Gastrocnemius medialis (tissue), 4 donors: ENCODE measurements at regions not wholly inside any gene's neighbourhood (a gene's known extent, or its start where the extent isn't known, plus 50 kb on each side); places are given as distances from the start of the nearest gene placed in this dataset.
A peak's percentile ranks its signal among the peaks of the same experiment; 100 is the strongest.

Source experiments
- ATAC-seq, 2 donors: fragments of 150-250 bp; one replicate each; pipeline ENCODE4 v1.9.1; 2016
- DNase-seq, 2 donors: peaks; one replicate each; pipeline ENCODE4 v3.0.0-alpha.2; 2019
- H3K27ac ChIP-seq, 4 donors: fragments of 200-600 bp; sonication (generic); 1 replicate in 1 of 4; 2 replicates in 3 of 4; pipeline ENCODE4 v1.5.1; 2016 to 2018; ENCODE audit warnings: mild to moderate bottlenecking in 2 of 4, moderate library complexity in 1 of 4
- H3K27me3 ChIP-seq, 3 donors: fragments of 200-600 bp; sonication (generic) in 2 of 3; 1 replicate in 1 of 3; 2 replicates in 2 of 3; pipeline versions ENCODE4 v1.5.1 to v1.6.0; 2016 to 2019; ENCODE audit warnings: mild to moderate bottlenecking in 1 of 3, moderate library complexity in 1 of 3
- H3K36me3 ChIP-seq, 2 donors: fragments of 200-600 bp; sonication (generic) in 1 of 2; one replicate each; pipeline ENCODE4 v1.5.1; 2017 to 2018
- H3K4me1 ChIP-seq, 2 donors: fragments of 200-600 bp; sonication (generic) in 1 of 2; one replicate each; pipeline ENCODE4 v1.5.1; 2016 to 2017; ENCODE audit warnings: mild to moderate bottlenecking in 2 of 2
- H3K4me3 ChIP-seq, 4 donors: fragments of 200-600 bp; sonication (generic) in 3 of 4; 1 replicate in 1 of 4; 2 replicates in 3 of 4; pipeline ENCODE4 v1.5.1; 2016 to 2019; ENCODE audit warnings: mild to moderate bottlenecking in 2 of 4
- H3K9me3 ChIP-seq, 3 donors: fragments of 200-600 bp; sonication (generic) in 2 of 3; 1 replicate in 1 of 3; 2 replicates in 2 of 3; pipeline ENCODE4 v1.5.1; 2016 to 2019
- POLR2A ChIP-seq, 2 donors: fragments of 450-650 bp; IDR thresholded peaks; one replicate each; pipeline ENCODE4 v1.6.1; 2017; ENCODE audit warnings: antibody characterized with exemption in 2 of 2, mild to moderate bottlenecking in 2 of 2, moderate library complexity in 2 of 2
- in situ Hi-C, 4 donors: fragments of 200-750 bp; cut with MboI; loops; one replicate each; pipeline versions ENCODE4 v1.15.0 to v1.8.0; 2017; ENCODE audit warnings: low sequenced_read_pairs in 4 of 4
- intact Hi-C: fragments of 100-400 bp; cut with DNase I; formaldehyde crosslinking; loops from one replicate; pipeline ENCODE4 v1.15.1; 2023; ENCODE audit warnings: low total_unique reads
- TF ChIP-seq, protein P1 (sequence below), 5 experiments: fragments of 450-650 bp in 3 of 5; fragments of 200-600 bp in 2 of 5; sonication (generic) in 2 of 5; IDR thresholded peaks in 4 of 5; conservative IDR thresholded peaks in 1 of 5; 1 replicate in 4 of 5; 2 replicates in 1 of 5; pipeline ENCODE4 v1.5.1; 2016 to 2019; ENCODE audit warnings: antibody characterized with exemption in 5 of 5, mild to moderate bottlenecking in 3 of 5, moderate library complexity in 3 of 5

DNA sequence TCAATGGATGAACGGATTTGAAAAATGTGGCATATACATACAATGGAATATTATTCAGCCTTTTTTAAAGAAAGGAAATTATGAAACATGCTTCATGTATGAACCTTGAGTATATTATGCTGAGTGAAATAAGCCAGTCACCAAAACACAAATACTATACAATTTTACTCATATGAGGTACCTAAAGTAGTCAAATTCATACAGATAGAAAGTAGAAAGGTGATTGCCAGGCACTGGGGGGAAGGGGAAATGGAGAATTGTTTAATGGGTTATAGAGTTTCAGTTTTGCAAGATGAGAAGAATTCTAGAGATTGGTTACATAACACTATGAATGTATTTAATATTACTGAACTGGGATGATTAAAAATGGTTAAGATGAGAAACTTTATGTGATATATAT, 171.4 kb downstream of the TMTC3 start:
- Histone ChIP-seq H3K27me3 (no peaks in the 10 kb centered on the region), H3K27ac (no peak overlapping the region), H3K36me3 (no peaks in the 10 kb centered on the region), H3K4me3 (no peak overlapping the region), H3K4me1 (no peaks in the 10 kb centered on the region), H3K9me3 (no peaks in the 10 kb centered on the region)
- ATAC-seq (no peak), DNase-seq (no peak)
- intact Hi-C loops (no loop called here), in situ Hi-C loops (no loop called here)
- TF ChIP-seq, protein P1, sequence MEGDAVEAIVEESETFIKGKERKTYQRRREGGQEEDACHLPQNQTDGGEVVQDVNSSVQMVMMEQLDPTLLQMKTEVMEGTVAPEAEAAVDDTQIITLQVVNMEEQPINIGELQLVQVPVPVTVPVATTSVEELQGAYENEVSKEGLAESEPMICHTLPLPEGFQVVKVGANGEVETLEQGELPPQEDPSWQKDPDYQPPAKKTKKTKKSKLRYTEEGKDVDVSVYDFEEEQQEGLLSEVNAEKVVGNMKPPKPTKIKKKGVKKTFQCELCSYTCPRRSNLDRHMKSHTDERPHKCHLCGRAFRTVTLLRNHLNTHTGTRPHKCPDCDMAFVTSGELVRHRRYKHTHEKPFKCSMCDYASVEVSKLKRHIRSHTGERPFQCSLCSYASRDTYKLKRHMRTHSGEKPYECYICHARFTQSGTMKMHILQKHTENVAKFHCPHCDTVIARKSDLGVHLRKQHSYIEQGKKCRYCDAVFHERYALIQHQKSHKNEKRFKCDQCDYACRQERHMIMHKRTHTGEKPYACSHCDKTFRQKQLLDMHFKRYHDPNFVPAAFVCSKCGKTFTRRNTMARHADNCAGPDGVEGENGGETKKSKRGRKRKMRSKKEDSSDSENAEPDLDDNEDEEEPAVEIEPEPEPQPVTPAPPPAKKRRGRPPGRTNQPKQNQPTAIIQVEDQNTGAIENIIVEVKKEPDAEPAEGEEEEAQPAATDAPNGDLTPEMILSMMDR (IDR thresholded peaks at IDR 0.05 in 4 of 5, conservative IDR thresholded peaks at IDR 0.05 in 1 of 5): no peak
- no peak for TF ChIP-seq POLR2A (IDR thresholded peaks at IDR 0.05)

DNA sequence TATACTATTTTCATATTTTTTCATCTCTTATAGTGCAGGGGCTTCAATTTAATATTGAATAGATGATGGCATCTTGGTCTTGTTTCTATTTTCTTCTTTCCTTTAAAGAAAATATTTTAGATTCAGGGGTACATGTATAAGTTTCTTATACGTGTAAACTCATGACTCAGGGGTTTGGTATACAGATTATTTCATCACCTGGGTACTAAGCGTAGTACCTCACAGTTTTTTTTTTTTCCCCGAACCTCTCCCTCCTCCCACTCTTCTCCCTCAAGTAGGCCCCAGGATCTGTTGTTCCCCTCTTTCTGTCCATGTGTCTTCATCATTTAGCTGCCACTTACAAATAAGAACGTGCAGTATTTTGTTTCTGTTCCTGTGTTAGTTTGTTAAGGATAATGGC, 172.6 kb downstream of the TMTC3 start:
- ATAC-seq: no peak
- DNase-seq: no peak
- TF ChIP-seq, protein P1 (IDR thresholded peaks at IDR 0.05 in 4 of 5, conservative IDR thresholded peaks at IDR 0.05 in 1 of 5): no peak
- no peaks in the 10 kb centered on the region for H3K4me1 ChIP-seq
- in situ Hi-C loops: no loop called here
- H3K27ac ChIP-seq: no peak overlapping the region
- H3K36me3 ChIP-seq: no peaks in the 10 kb centered on the region
- no peaks in the 10 kb centered on the region for H3K27me3 ChIP-seq
- H3K9me3 ChIP-seq: no peaks in the 10 kb centered on the region
- intact Hi-C loops: no loop called here
- H3K4me3 ChIP-seq: no peak overlapping the region

DNA sequence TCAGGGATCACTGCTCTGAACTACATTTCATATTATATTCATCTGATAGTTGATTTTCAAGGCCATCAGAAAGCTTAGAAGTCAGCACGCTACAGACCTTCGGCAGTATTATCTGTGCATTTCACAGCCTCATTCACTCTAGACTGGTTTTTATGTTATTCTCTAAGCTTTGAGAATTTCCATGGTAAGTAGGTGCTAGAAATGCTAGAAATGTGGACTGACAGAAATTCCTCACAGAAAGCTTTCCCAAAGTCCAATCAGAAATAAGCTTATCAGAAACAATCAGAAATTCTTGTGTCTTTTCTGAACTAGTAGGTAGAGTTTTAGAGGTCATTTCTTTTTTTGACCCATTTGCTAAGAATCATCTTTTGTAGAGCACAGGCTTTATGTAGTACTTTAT, 176.6 kb downstream of the TMTC3 start:
- H3K9me3 ChIP-seq: no peaks in the 10 kb centered on the region
- H3K4me1 ChIP-seq: no peaks in the 10 kb centered on the region
- no peak overlapping the region for H3K4me3 ChIP-seq
- DNase-seq (no peak), ATAC-seq (no peak)
- H3K27me3 ChIP-seq: no peaks in the 10 kb centered on the region
- TF ChIP-seq, protein P1 (IDR thresholded peaks at IDR 0.05 in 4 of 5, conservative IDR thresholded peaks at IDR 0.05 in 1 of 5): no peak
- no peak for TF ChIP-seq POLR2A (IDR thresholded peaks at IDR 0.05)
- H3K27ac ChIP-seq: no peak overlapping the region
- no peaks in the 10 kb centered on the region for H3K36me3 ChIP-seq
- intact Hi-C loops: no loop called here
- in situ Hi-C loops: no loop called here

- Histone ChIP-seq H3K27ac (peak overlapping the region in 3 of 4 donors; percentile 23 to 42 (median 27)), H3K27me3 (no peaks in the 10 kb centered on the region), H3K9me3 (no peaks in the 10 kb centered on the region), H3K4me3 (no peak overlapping the region), H3K36me3 (no peaks in the 10 kb centered on the region), H3K4me1 (no peaks in the 10 kb centered on the region)
- DNase-seq: no peak
- in situ Hi-C loops: no loop called here
- TF ChIP-seq POLR2A (IDR thresholded peaks at IDR 0.05): no peak
- TF ChIP-seq, protein P1 (IDR thresholded peaks at IDR 0.05 in 4 of 5, conservative IDR thresholded peaks at IDR 0.05 in 1 of 5): no peak
- no peak for ATAC-seq
- intact Hi-C loops: no loop called here
Observed at GRCh38 chr12:88325076-88325815, 183.1 kb downstream of the TMTC3 start.

DNA sequence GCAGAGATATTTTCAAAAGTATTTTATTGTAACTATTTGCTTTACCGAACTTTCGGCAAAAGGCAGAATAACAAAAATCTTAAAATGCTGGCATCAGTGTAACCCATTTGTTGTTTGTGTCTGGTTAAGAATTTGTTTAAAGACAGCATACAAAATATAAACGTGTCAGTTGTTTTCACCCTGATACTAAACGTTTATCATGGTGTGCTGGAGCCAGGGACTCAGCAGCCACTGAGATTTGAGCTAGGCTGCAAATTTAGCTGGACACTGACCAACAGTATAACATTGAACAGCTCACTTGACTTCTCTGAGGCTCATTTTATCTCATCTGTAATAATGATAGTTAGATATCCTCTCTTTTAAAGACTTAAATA, 183.7 kb downstream of the TMTC3 start:
- ATAC-seq: no peak

More for the DNA sequence above, 183.7 kb downstream of the TMTC3 start:
- in situ Hi-C loops (no loop called here), intact Hi-C loops (no loop called here)
- no peak for DNase-seq
- Histone ChIP-seq H3K27me3 (no peaks in the 10 kb centered on the region), H3K36me3 (no peaks in the 10 kb centered on the region), H3K4me3 (no peak overlapping the region), H3K9me3 (no peaks in the 10 kb centered on the region), H3K27ac (peak overlapping the region in 1 of 4 donors; percentile 41), H3K4me1 (no peaks in the 10 kb centered on the region)
- TF ChIP-seq POLR2A (IDR thresholded peaks at IDR 0.05): no peak
- TF ChIP-seq, protein P1 (IDR thresholded peaks at IDR 0.05 in 4 of 5, conservative IDR thresholded peaks at IDR 0.05 in 1 of 5): no peak
